ACHN (cell line): ENCODE measurements at regions not wholly inside any gene's neighbourhood (a gene's known extent, or its start where the extent isn't known, plus 50 kb on each side); places are given as distances from the start of the nearest gene placed in this dataset.
A peak's percentile ranks its signal among the peaks of the same experiment; 100 is the strongest.

ENCODE experiments used
- DNase-seq: peaks from one replicate; pipeline ENCODE4 v3.0.0-alpha.2; 2015
- in situ Hi-C: cut with HindIII; loops from 2 replicates; pipeline ENCODE4 v1.10.0; 2017; ENCODE audit warnings: low sequenced_read_pairs, low pct_ligation_motif_present, low pct_unique_long_range_greater_than_20kb

- DNase-seq: no peak
- in situ Hi-C loops: no loop called here
Measured at GRCh38 chr10:44650691-44651661, 260.2 kb upstream of the TMEM72 start.

GRCh38 chr10:44651834-44652233, 259.3 kb upstream of the TMEM72 start:
- in situ Hi-C loops: no loop called here
- DNase-seq: no peak

GRCh38 chr10:44659320-44659719, 251.8 kb upstream of the TMEM72 start:
- no peak for DNase-seq
- in situ Hi-C loops: no loop called here

GRCh38 chr10:44660271-44660670, 250.9 kb upstream of the TMEM72 start:
- DNase-seq: no peak
- in situ Hi-C loops: no loop called here

GRCh38 chr10:44662051-44662450, 249.1 kb upstream of the TMEM72 start:
- in situ Hi-C loops: no loop called here
- DNase-seq: no peak

GRCh38 chr10:44668336-44668735, 242.8 kb upstream of the TMEM72 start:
- DNase-seq: no peak
- in situ Hi-C loops: no loop called here

- DNase-seq: no peak
- in situ Hi-C loops: no loop called here
Measured at GRCh38 chr10:44671319-44671718, 239.8 kb upstream of the TMEM72 start.

GRCh38 chr10:44673245-44673983, 237.7 kb upstream of the TMEM72 start:
- in situ Hi-C loops: no loop called here
- DNase-seq: no peak

GRCh38 chr10:44674536-44675386, 236.4 kb upstream of the TMEM72 start:
- in situ Hi-C loops: no loop called here

GRCh38 chr10:44675387-44675874, 235.7 kb upstream of the TMEM72 start:
- no peak for DNase-seq
- in situ Hi-C loops: no loop called here

More at GRCh38 chr10:44674536-44675386, 236.4 kb upstream of the TMEM72 start:
- DNase-seq: no peak

- no peak for DNase-seq
- in situ Hi-C loops: no loop called here
Measured at GRCh38 chr10:44680764-44681163, 230.4 kb upstream of the TMEM72 start.

GRCh38 chr10:44682507-44682906, 228.6 kb upstream of the TMEM72 start:
- in situ Hi-C loops: no loop called here

GRCh38 chr10:44684661-44685060, 226.5 kb upstream of the TMEM72 start:
- no peak for DNase-seq
- in situ Hi-C loops: no loop called here

More at GRCh38 chr10:44682507-44682906, 228.6 kb upstream of the TMEM72 start:
- DNase-seq: no peak

GRCh38 chr10:44685220-44685619, 225.9 kb upstream of the TMEM72 start:
- in situ Hi-C loops: no loop called here
- no peak for DNase-seq

GRCh38 chr10:44685747-44686146, 225.4 kb upstream of the TMEM72 start:
- in situ Hi-C loops: no loop called here
- no peak for DNase-seq

- in situ Hi-C loops: no loop called here
- DNase-seq: no peak
Measured at GRCh38 chr10:44689368-44689767, 221.8 kb upstream of the TMEM72 start.

- no peak for DNase-seq
- in situ Hi-C loops: no loop called here
Measured at GRCh38 chr10:44696496-44696895, 214.6 kb upstream of the TMEM72 start.

- in situ Hi-C loops: no loop called here
- peak; percentile 33 for DNase-seq
Measured at GRCh38 chr10:44697116-44697515, 214.0 kb upstream of the TMEM72 start.

- no peak for DNase-seq
- in situ Hi-C loops: no loop called here
Measured at GRCh38 chr10:44702531-44702930, 208.6 kb upstream of the TMEM72 start.
